ENCODE measurements at regions not wholly inside any gene's neighbourhood (a gene's known extent, or its start where the extent isn't known, plus 50 kb on each side); places are given as distances from the start of the nearest gene placed in this dataset.

- intact Hi-C loops (cut with micrococcal nuclease), result no loop called here
- Mint-ChIP-seq H3K4me1 (ENCODE audit: insufficient read depth, unreplicated experiment) (no peaks in the 10 kb centered on the region), H3K27me3 (ENCODE audit: insufficient read depth, unreplicated experiment) (no peaks in the 10 kb centered on the region), H3K36me3 (ENCODE audit: insufficient read depth, unreplicated experiment) (no peaks in the 10 kb centered on the region), H3K27ac (ENCODE audit: low read depth, unreplicated experiment) (peak overlapping the region; percentile 13), H3K9me3 (ENCODE audit: unreplicated experiment) (no peaks in the 10 kb centered on the region), H3K4me3 (ENCODE audit: unreplicated experiment) (no peak overlapping the region)
- CTCF ChIA-PET, result no interaction called here
- no TSS peak for BruUV-seq (replicated peaks)
- TF ChIP-seq, protein P1, sequence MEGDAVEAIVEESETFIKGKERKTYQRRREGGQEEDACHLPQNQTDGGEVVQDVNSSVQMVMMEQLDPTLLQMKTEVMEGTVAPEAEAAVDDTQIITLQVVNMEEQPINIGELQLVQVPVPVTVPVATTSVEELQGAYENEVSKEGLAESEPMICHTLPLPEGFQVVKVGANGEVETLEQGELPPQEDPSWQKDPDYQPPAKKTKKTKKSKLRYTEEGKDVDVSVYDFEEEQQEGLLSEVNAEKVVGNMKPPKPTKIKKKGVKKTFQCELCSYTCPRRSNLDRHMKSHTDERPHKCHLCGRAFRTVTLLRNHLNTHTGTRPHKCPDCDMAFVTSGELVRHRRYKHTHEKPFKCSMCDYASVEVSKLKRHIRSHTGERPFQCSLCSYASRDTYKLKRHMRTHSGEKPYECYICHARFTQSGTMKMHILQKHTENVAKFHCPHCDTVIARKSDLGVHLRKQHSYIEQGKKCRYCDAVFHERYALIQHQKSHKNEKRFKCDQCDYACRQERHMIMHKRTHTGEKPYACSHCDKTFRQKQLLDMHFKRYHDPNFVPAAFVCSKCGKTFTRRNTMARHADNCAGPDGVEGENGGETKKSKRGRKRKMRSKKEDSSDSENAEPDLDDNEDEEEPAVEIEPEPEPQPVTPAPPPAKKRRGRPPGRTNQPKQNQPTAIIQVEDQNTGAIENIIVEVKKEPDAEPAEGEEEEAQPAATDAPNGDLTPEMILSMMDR (IDR thresholded peaks at IDR 0.05; ENCODE audit: unreplicated experiment), result no peak
- POLR2A ChIA-PET, result no interaction called here
- no peak for DNase-seq (ENCODE audit: unreplicated experiment)
These were observed 134.9 kb upstream of the CXXC4 start for GRCh38 chr4:104629601-104630000.

DNA sequence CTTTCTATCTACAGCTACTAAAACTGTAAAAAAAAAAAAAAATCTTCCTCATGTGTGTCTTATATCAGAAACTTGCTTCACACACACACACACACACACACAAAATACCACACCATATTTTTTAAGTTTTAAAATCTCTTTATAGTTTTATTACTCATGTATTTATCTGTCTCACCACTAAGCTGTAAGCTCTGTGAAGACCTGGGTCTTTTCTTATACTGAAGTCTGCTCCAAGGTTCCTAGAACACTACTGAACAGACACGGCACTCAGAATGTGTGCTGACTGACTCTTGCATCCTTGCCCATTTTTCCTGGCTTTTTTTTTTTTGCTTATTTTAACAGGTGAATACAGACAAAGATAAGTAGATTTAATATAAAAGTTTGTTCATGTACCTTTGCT is 135.6 kb upstream of the CXXC4 start:
- no peaks in the 10 kb centered on the region for H3K36me3 Mint-ChIP-seq (ENCODE audit: insufficient read depth, unreplicated experiment)
- ChIA-PET POLR2A (interaction anchor here (0.6 kb wide), 1 partner anchor 24 kb away, joined by 5 read pairs; no protein-coding TSS in a partner anchor), CTCF (no interaction called here)
- no peak for DNase-seq (ENCODE audit: unreplicated experiment)
- H3K4me1 Mint-ChIP-seq (ENCODE audit: insufficient read depth, unreplicated experiment), result no peaks in the 10 kb centered on the region
- no peak overlapping the region for H3K4me3 Mint-ChIP-seq (ENCODE audit: unreplicated experiment)
- H3K27me3 Mint-ChIP-seq (ENCODE audit: insufficient read depth, unreplicated experiment), result no peaks in the 10 kb centered on the region
- TF ChIP-seq, protein P1 (IDR thresholded peaks at IDR 0.05; ENCODE audit: unreplicated experiment), result no peak
- no TSS peak for BruUV-seq (replicated peaks)
- no peak overlapping the region for H3K27ac Mint-ChIP-seq (ENCODE audit: low read depth, unreplicated experiment)
- no peaks in the 10 kb centered on the region for H3K9me3 Mint-ChIP-seq (ENCODE audit: unreplicated experiment)
- intact Hi-C loops (cut with micrococcal nuclease), result no loop called here

DNA sequence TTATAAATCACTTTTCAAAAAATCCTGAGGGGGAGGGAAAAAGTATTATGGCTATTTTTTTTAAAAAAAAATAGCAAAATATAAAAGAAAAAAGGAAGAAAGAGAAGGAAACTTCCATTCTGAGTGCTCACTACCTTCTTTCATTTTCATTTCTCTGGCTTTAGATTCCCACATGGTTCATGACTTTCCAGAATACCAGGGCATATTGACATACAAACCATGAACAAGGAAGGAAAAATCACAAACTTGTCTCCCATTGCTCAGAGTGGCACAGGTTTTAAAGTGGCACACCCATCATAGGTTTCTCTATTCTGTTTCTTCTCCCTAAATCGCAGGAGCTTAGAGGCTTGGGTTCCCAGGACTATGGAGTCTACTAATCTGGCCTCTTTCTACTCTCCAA is 136.3 kb upstream of the CXXC4 start:
- TF ChIP-seq, protein P1 (IDR thresholded peaks at IDR 0.05; ENCODE audit: unreplicated experiment), result no peak
- Mint-ChIP-seq H3K27me3 (ENCODE audit: insufficient read depth, unreplicated experiment) (no peaks in the 10 kb centered on the region), H3K36me3 (ENCODE audit: insufficient read depth, unreplicated experiment) (no peaks in the 10 kb centered on the region), H3K9me3 (ENCODE audit: unreplicated experiment) (no peaks in the 10 kb centered on the region), H3K4me3 (ENCODE audit: unreplicated experiment) (no peak overlapping the region), H3K4me1 (ENCODE audit: insufficient read depth, unreplicated experiment) (no peaks in the 10 kb centered on the region), H3K27ac (ENCODE audit: low read depth, unreplicated experiment) (no peak overlapping the region)
- ChIA-PET CTCF (no interaction called here), POLR2A (no interaction called here)
- no TSS peak for BruUV-seq (replicated peaks)
- intact Hi-C loops (cut with micrococcal nuclease), result no loop called here
- DNase-seq (ENCODE audit: unreplicated experiment), result no peak

DNA sequence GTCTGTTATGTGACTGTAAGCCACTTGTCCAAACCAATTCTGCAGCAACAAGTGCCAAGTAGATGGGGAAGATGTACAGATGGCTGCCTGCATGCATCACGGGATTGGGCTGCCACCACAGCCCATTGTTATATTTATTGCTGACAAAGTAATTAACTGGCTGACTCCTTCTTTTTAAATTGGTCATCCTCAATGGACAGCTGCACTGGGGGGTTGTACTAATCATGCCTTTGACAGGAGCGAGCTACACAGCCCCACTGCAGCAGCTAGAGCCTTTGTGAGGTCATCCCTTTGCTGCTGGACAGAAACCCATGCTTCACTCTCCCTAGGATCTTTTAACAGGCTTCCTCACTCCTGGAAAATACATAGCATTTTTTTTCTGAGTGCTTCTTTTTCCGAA is 146.7 kb upstream of the CXXC4 start:
- intact Hi-C loops (cut with micrococcal nuclease), result no loop called here
- no peak overlapping the region for H3K27ac Mint-ChIP-seq (ENCODE audit: low read depth, unreplicated experiment)
- BruUV-seq (replicated peaks), result no TSS peak
- H3K36me3 Mint-ChIP-seq (ENCODE audit: insufficient read depth, unreplicated experiment), result no peaks in the 10 kb centered on the region
- no peak for DNase-seq (ENCODE audit: unreplicated experiment)
- no peaks in the 10 kb centered on the region for H3K9me3 Mint-ChIP-seq (ENCODE audit: unreplicated experiment)
- no peak overlapping the region for H3K4me3 Mint-ChIP-seq (ENCODE audit: unreplicated experiment)
- H3K27me3 Mint-ChIP-seq (ENCODE audit: insufficient read depth, unreplicated experiment), result no peaks in the 10 kb centered on the region
- TF ChIP-seq, protein P1 (IDR thresholded peaks at IDR 0.05; ENCODE audit: unreplicated experiment), result no peak
- ChIA-PET POLR2A (no interaction called here), CTCF (no interaction called here)
- H3K4me1 Mint-ChIP-seq (ENCODE audit: insufficient read depth, unreplicated experiment), result no peaks in the 10 kb centered on the region

Data from MCF 10A (cell line).